ENCODE measurements at regions not wholly inside any gene's neighbourhood (a gene's known extent, or its start where the extent isn't known, plus 50 kb on each side); places are given as distances from the start of the nearest gene placed in this dataset.

DNA sequence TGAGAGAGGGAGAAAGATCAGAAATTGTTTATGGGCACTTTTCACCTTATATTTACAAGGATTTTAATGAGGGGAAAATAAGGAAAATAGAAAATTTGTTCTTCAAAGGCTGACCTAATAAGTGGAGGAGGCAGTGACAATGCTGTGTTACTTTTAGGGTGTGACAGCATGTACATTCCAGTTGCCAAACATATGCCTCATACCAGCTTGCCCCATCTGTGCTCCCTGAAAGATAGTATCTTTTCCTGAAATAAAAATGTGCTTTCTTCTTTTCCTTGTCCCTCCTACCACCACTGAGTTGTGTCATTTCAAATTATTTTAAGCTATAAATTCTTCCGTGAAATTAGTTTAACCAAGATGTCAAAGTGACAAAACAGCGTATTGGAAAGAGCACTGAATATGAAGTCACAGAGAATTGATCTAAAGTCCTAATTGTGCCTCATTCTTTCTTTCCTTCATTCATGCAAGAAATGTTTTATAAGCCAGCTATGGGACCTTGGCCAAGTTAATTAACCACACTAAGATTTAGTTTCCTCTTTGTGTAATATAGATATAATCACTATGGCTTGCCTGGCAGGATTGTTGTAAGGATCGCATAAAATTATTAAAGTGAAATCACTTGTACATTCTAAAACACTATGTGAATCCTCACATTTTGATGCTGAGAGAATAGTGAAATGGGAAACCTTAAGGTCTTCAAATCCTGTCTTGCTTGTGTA, 1307.5 kb upstream of the TENM4 start:
- TF ChIP-seq, protein P1, sequence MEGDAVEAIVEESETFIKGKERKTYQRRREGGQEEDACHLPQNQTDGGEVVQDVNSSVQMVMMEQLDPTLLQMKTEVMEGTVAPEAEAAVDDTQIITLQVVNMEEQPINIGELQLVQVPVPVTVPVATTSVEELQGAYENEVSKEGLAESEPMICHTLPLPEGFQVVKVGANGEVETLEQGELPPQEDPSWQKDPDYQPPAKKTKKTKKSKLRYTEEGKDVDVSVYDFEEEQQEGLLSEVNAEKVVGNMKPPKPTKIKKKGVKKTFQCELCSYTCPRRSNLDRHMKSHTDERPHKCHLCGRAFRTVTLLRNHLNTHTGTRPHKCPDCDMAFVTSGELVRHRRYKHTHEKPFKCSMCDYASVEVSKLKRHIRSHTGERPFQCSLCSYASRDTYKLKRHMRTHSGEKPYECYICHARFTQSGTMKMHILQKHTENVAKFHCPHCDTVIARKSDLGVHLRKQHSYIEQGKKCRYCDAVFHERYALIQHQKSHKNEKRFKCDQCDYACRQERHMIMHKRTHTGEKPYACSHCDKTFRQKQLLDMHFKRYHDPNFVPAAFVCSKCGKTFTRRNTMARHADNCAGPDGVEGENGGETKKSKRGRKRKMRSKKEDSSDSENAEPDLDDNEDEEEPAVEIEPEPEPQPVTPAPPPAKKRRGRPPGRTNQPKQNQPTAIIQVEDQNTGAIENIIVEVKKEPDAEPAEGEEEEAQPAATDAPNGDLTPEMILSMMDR (IDR thresholded peaks at IDR 0.05) = no peak
- TF ChIP-seq POLR2AphosphoS5 (IDR thresholded peaks at IDR 0.05; ENCODE audit: low read depth, low read length) (no peak), SIN3A (IDR thresholded peaks at IDR 0.05; ENCODE audit: borderline replicate concordance, insufficient read depth, low read depth, low read length) (no peak)

Measured in Panc1 (cell line).